Heart right ventricle (tissue), 16 donors: ENCODE measurements at regions not wholly inside any gene's neighbourhood (a gene's known extent, or its start where the extent isn't known, plus 50 kb on each side); places are given as distances from the start of the nearest gene placed in this dataset.

Experiments
- ATAC-seq, 8 donors: fragments of 200-7000 bp; cut with Tn5 transposase; one replicate each; pipeline ENCODE4 v1.9.1; 2020; ENCODE audit warnings: mild to moderate bottlenecking in 8 of 8, moderate library complexity in 8 of 8, moderate number of reproducible peaks in 1 of 8
- DNase-seq, 2 donors: peaks; one replicate each; pipeline ENCODE4 v3.0.0-alpha.2; 2020
- H3K27ac ChIP-seq, 10 donors: fragments of 200-600 bp; sonication (generic) in 2 of 10; one replicate each; pipeline versions ENCODE4 v1.5.0 to v1.8.0; 2020 to 2022; ENCODE audit warnings: mild to moderate bottlenecking in 3 of 10
- H3K27me3 ChIP-seq, 7 donors: fragments of 200-600 bp; one replicate each; pipeline ENCODE4 v1.8.0; 2021 to 2022; ENCODE audit warnings: mild to moderate bottlenecking in 2 of 7
- H3K36me3 ChIP-seq, 9 donors: fragments of 200-600 bp; sonication (generic) in 1 of 9; one replicate each; pipeline versions ENCODE4 v1.5.0 to v1.8.0; 2020 to 2022; ENCODE audit warnings: mild to moderate bottlenecking in 2 of 9
- H3K4me1 ChIP-seq, 9 donors: fragments of 200-600 bp; sonication (generic) in 1 of 9; one replicate each; pipeline versions ENCODE4 v1.5.0 to v1.8.0; 2020 to 2022; ENCODE audit warnings: mild to moderate bottlenecking in 4 of 9
- H3K4me3 ChIP-seq, 10 donors: fragments of 200-600 bp; sonication (generic) in 2 of 10; one replicate each; pipeline versions ENCODE4 v1.5.0 to v1.8.0; 2020 to 2022; ENCODE audit warnings: mild to moderate bottlenecking in 7 of 10, moderate library complexity in 2 of 10
- H3K9me3 ChIP-seq, 11 donors: fragments of 200-600 bp in 10 of 11; sonication (generic) in 2 of 11; one replicate each; pipeline versions ENCODE4 v1.5.0 to v1.8.0; 2013 to 2022; ENCODE audit warnings: mild to moderate bottlenecking in 2 of 11, control low read depth in 1 of 11, moderate library complexity in 1 of 11
- WGBS, 2 donors: extraction: QIAGEN DNeasy Blood & Tissue Kit; methylation state at CpG; one replicate each; pipeline ENCODE4 v1.1.7; 2013; ENCODE audit warnings: inconsistent platforms in 1 of 2; 5-methylcytosine and 5-hydroxymethylcytosine counted together
- intact Hi-C, 10 donors: fragments of 100-400 bp; cut with DNase I; formaldehyde crosslinking; loops; one replicate each; pipeline versions ENCODE4 v1.11.1 to v1.14.2; 2022
- TF ChIP-seq, protein P1 (sequence below), 9 donors: fragments of 200-600 bp; sonication (generic) in 2 of 9; IDR thresholded peaks; one replicate each; pipeline versions ENCODE4 v1.5.0 to v1.8.0; 2021 to 2022; ENCODE audit warnings: antibody characterized with exemption in 9 of 9, mild to moderate bottlenecking in 5 of 9, moderate library complexity in 1 of 9
- donor health status: Arrhythmogenic right ventricular cardiomyopathy.
- donor health status: ischemic (EF 13 %, LVEDD 7.1; RV severe dilation, severe dysfunction).
- donor health status: healthy with polysubstance abuse.
- donor health status: DM: no; HTN: yes; CAD: no.
- donor health status: DM: no; HTN: no; CAD: no.
- donor health status: ischemic (EF 25% LVEDD 6.9; RV normal size, moderate dysfunction).
- donor health status: ischemic (EF 25% LVEDD 5.7; RV mildly dilated, moderate dysfunction).
- donor health status: healthy.
- donor health status: DM: yes; HTN: yes; CAD: no.
- donor health status: Ischemic cardiomyopathy.
- donor health status: ischemic (EF 35%, LVEDD 5.7; RV mildly dilated, moderate dysfunction).
- donor health status: nonischemic (EF 11% LVEDD 7.7; RV severe dilation, severe dysfunction).
- donor health status: DM: yes; HTN: yes; CAD: no.
- donor health status: PGD.
- donor health status: ischemic (EF 29% LVEDD 5.4; RV normal size, mild dysfunction).
- donor health status: nonischemic (EF 23%, LVEDD 6.1; RV moderate dilation, normal function).

DNA sequence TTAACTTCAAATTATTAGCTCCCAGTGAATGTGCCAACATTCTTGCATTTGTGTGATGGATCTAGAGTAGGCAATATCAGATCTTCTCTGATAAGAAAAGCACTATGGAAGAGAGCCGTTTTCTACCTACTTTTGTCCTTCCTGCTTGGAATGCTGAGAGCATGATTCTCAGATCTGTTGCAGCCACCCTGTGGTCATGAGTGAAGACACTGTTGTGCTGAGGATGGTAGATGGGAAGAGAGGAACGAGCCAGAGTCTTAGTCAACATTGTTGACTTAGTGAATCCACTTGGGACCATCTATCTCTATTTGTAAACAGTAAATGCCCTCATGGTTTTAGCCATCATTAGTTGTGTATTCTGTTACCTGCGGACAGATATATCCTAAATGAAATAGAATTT is 202.6 kb downstream of the CD109 start:
- 63 to 72% methylated on average over 3 of the region's 3 CpGs for WGBS, 2 donors
- Histone ChIP-seq H3K27me3 (no peaks in the 10 kb centered on the region), H3K4me3 (no peak overlapping the region), H3K27ac (no peak overlapping the region), H3K9me3 (peaks cover 0 to 28% (median 15%) of the 10 kb centered on the region in 11 donors), H3K36me3 (no peaks in the 10 kb centered on the region), H3K4me1 (no peaks in the 10 kb centered on the region)
- TF ChIP-seq, protein P1, sequence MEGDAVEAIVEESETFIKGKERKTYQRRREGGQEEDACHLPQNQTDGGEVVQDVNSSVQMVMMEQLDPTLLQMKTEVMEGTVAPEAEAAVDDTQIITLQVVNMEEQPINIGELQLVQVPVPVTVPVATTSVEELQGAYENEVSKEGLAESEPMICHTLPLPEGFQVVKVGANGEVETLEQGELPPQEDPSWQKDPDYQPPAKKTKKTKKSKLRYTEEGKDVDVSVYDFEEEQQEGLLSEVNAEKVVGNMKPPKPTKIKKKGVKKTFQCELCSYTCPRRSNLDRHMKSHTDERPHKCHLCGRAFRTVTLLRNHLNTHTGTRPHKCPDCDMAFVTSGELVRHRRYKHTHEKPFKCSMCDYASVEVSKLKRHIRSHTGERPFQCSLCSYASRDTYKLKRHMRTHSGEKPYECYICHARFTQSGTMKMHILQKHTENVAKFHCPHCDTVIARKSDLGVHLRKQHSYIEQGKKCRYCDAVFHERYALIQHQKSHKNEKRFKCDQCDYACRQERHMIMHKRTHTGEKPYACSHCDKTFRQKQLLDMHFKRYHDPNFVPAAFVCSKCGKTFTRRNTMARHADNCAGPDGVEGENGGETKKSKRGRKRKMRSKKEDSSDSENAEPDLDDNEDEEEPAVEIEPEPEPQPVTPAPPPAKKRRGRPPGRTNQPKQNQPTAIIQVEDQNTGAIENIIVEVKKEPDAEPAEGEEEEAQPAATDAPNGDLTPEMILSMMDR (IDR thresholded peaks at IDR 0.05) = no peak
- intact Hi-C loops = no loop called here
- DNase-seq (no peak), ATAC-seq (no peak)

- no peaks in the 10 kb centered on the region for H3K4me1 ChIP-seq
- no peaks in the 10 kb centered on the region for H3K27me3 ChIP-seq
- H3K9me3 ChIP-seq = no peaks in the 10 kb centered on the region
- intact Hi-C loops = loop anchor here in 1 of 10 donors (1.0 kb wide), 1 partner anchor 12 kb away; no protein-coding TSS in a partner anchor
- no peak overlapping the region for H3K4me3 ChIP-seq
- no peaks in the 10 kb centered on the region for H3K36me3 ChIP-seq
- H3K27ac ChIP-seq = no peak overlapping the region
- DNase-seq = no peak
- TF ChIP-seq, protein P1 (IDR thresholded peaks at IDR 0.05) = no peak
- ATAC-seq = no peak
- 77 to 89% methylated on average over 4 of the region's 4 CpGs for WGBS, 2 donors
Measured at GRCh38 chr6:73893696-73894095, 197.7 kb downstream of the CD109 start.

DNA sequence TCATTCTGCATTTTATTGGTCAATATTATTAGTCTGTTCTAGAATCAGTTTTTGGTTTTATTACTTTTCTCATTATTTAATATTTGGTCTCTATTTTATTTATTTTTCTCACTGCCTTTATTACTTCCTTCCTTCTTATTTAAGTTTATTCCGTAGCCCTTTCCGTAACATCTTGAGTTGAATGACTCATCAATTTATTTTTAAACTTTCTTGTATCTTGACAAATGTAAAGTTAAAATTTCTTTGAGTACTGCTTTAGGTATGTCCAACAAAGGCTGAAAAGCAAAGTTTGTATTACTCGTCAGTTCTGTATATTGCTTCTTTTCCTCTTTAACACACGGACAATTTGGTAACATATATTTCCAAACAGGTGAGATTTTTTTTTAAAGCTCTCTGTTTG is 192.0 kb downstream of the CD109 start:
- TF ChIP-seq, protein P1 (IDR thresholded peaks at IDR 0.05) = no peak
- Histone ChIP-seq H3K36me3 (no peaks in the 10 kb centered on the region), H3K27ac (no peak overlapping the region), H3K9me3 (no peaks in the 10 kb centered on the region), H3K27me3 (no peaks in the 10 kb centered on the region), H3K4me1 (peaks cover 0 to 4% (median 0%) of the 10 kb centered on the region in 9 donors), H3K4me3 (no peak overlapping the region)
- WGBS, 2 donors = 65% methylated on average over 4 of the region's 4 CpGs; no CpG with 5 or more reads in 1 of the 2 donors
- ATAC-seq = no peak
- DNase-seq = no peak
- intact Hi-C loops = no loop called here

- TF ChIP-seq, protein P1 (IDR thresholded peaks at IDR 0.05) = no peak
- no peaks in the 10 kb centered on the region for H3K36me3 ChIP-seq
Measured at GRCh38 chr6:73885393-73885792, 189.4 kb downstream of the CD109 start.

More at GRCh38 chr6:73885393-73885792, 189.4 kb downstream of the CD109 start:
- no peaks in the 10 kb centered on the region for H3K9me3 ChIP-seq
- ATAC-seq = no peak
- H3K27me3 ChIP-seq = no peaks in the 10 kb centered on the region
- intact Hi-C loops = no loop called here
- H3K4me3 ChIP-seq = no peak overlapping the region
- 84% methylated on average over 7 of the region's 7 CpGs; no CpG with 5 or more reads in 1 of the 2 donors for WGBS, 2 donors
- DNase-seq = no peak
- no peak overlapping the region for H3K27ac ChIP-seq
- peaks cover 0 to 4% (median 0%) of the 10 kb centered on the region in 9 donors for H3K4me1 ChIP-seq
